HG03354 (cell line): ENCODE measurements at regions not wholly inside any gene's neighbourhood (a gene's known extent, or its start where the extent isn't known, plus 50 kb on each side); places are given as distances from the start of the nearest gene placed in this dataset.
"Not testable (repeated sequence)": the region's sequence is repeated elsewhere in the genome, so short reads cannot be mapped to it uniquely, and the experiment has no call there.

Experiments used
- ATAC-seq: cut with Tn5 transposase; IDR thresholded peaks from one replicate; pipeline ENCODE4 v1.9.1; 2021; ENCODE audit warnings: mild to moderate bottlenecking; ENCODE audit not compliant: unreplicated experiment, poor library complexity, severe bottlenecking

- no peak for ATAC-seq
Measured at GRCh38 chr6:84583784-84584183, 180.6 kb downstream of the TBX18 start.

- no peak for ATAC-seq
Measured at GRCh38 chr6:84582997-84583396, 181.4 kb downstream of the TBX18 start.

- no peak for ATAC-seq
Measured at GRCh38 chr6:84581494-84582259, 182.7 kb downstream of the TBX18 start.

GRCh38 chr6:84579404-84579803, 185.0 kb downstream of the TBX18 start:
- no peak for ATAC-seq

GRCh38 chr6:84576029-84576428, 188.4 kb downstream of the TBX18 start:
- no peak for ATAC-seq

- peak; percentile 100 for ATAC-seq
Measured at GRCh38 chr6:84575264-84575663, 189.1 kb downstream of the TBX18 start.

- no peak for ATAC-seq
Measured at GRCh38 chr6:84569882-84570281, 194.5 kb downstream of the TBX18 start.

- no peak for ATAC-seq
Measured at GRCh38 chr6:84568971-84569370, 195.4 kb downstream of the TBX18 start.

GRCh38 chr6:84565718-84566117, 198.7 kb downstream of the TBX18 start:
- not testable (repeated sequence) for ATAC-seq

- ATAC-seq, result no peak
Measured at GRCh38 chr6:84560436-84561390, 203.7 kb downstream of the TBX18 start.

GRCh38 chr6:84556541-84557335, 207.7 kb downstream of the TBX18 start:
- ATAC-seq, result no peak

- no peak for ATAC-seq
Measured at GRCh38 chr6:84554706-84555105, 209.7 kb downstream of the TBX18 start.

- ATAC-seq, result no peak
Measured at GRCh38 chr6:84554074-84554473, 210.3 kb downstream of the TBX18 start.

- no peak for ATAC-seq
Measured at GRCh38 chr6:84553527-84553926, 210.9 kb downstream of the TBX18 start.

GRCh38 chr6:84551797-84552196, 212.6 kb downstream of the TBX18 start:
- ATAC-seq, result no peak

GRCh38 chr6:84549917-84550316, 214.5 kb downstream of the TBX18 start:
- ATAC-seq, result no peak

- no peak for ATAC-seq
Measured at GRCh38 chr6:84547341-84547801, 217.0 kb downstream of the TBX18 start.

- ATAC-seq, result no peak
Measured at GRCh38 chr6:84546427-84546914, 217.9 kb downstream of the TBX18 start.

- no peak for ATAC-seq
Measured at GRCh38 chr6:84539122-84539856, 225.1 kb downstream of the TBX18 start.
